Lung (tissue), 11 donors: ENCODE measurements at regions not wholly inside any gene's neighbourhood (a gene's known extent, or its start where the extent isn't known, plus 50 kb on each side); places are given as distances from the start of the nearest gene placed in this dataset.

Experiments
- ATAC-seq: fragments of 200-7000 bp; cut with Tn5 transposase; one replicate; pipeline ENCODE4 v1.9.1; 2020; ENCODE audit warnings: moderate number of reproducible peaks; ENCODE audit not compliant: insufficient read depth, low FRiP score
- DNase-seq, 3 donors: peaks; one replicate each; pipeline ENCODE4 v3.0.0-alpha.2; 2013 to 2017
- H3K27ac ChIP-seq, 2 donors: one replicate each; pipeline ENCODE4 v1.5.1; 2013; ENCODE audit warnings: mild to moderate bottlenecking in 2 of 2, moderate library complexity in 2 of 2, control low read depth in 1 of 2, inconsistent platforms in 1 of 2, low read depth in 1 of 2, low read length in 1 of 2
- H3K27me3 ChIP-seq, 3 donors: one replicate each; pipeline ENCODE4 v1.5.1; 2013; ENCODE audit warnings: low read length in 2 of 3; ENCODE audit not compliant: control insufficient read depth in 3 of 3, insufficient read depth in 3 of 3
- H3K36me3 ChIP-seq, 4 donors: one replicate each; pipeline ENCODE4 v1.5.1; 2013; ENCODE audit warnings: low read length in 4 of 4, mild to moderate bottlenecking in 1 of 4, moderate library complexity in 1 of 4; ENCODE audit not compliant: control insufficient read depth in 4 of 4, insufficient read depth in 4 of 4
- H3K4me1 ChIP-seq, 5 donors: one replicate each; pipeline ENCODE4 v1.5.1; 2013; ENCODE audit warnings: low read length in 5 of 5, mild to moderate bottlenecking in 2 of 5, moderate library complexity in 1 of 5; ENCODE audit not compliant: control insufficient read depth in 5 of 5, insufficient read depth in 5 of 5
- H3K4me3 ChIP-seq: one replicate; pipeline ENCODE4 v1.5.1; 2013; ENCODE audit warnings: mild to moderate bottlenecking, control low read depth, moderate library complexity
- H3K9ac ChIP-seq, 2 donors: one replicate each; pipeline ENCODE4 v1.5.1; 2013; ENCODE audit warnings: low read length in 2 of 2, control low read depth in 1 of 2; ENCODE audit not compliant: insufficient read depth in 1 of 2
- H3K9me3 ChIP-seq, 4 donors: one replicate each; pipeline ENCODE4 v1.5.1; 2013; ENCODE audit warnings: low read length in 3 of 4, mild to moderate bottlenecking in 1 of 4, moderate library complexity in 1 of 4; ENCODE audit not compliant: control insufficient read depth in 4 of 4, insufficient read depth in 3 of 4
- CTCF ChIP-seq: IDR thresholded peaks from 2 replicates; pipeline ENCODE4 v1.5.1; 2012; ENCODE audit warnings: mild to moderate bottlenecking; ENCODE audit errors: control extremely low read depth, extremely low read depth
- WGBS, 2 donors: extraction: QIAGEN DNeasy Blood & Tissue Kit; methylation state at CpG; one replicate each; pipeline ENCODE4 v1.1.7; 2013; 5-methylcytosine and 5-hydroxymethylcytosine counted together
- donor health status: control.
- donor health status: control.
- donor health status: Bipolar disorder and iron deficiency.
- donor health status: healthy.
- donor health status: DM: yes; HTN: yes; CAD: no.

- no peak overlapping the region for H3K27ac ChIP-seq
- DNase-seq = no peak
- H3K9ac ChIP-seq = no peak overlapping the region
- H3K4me3 ChIP-seq = no peak overlapping the region
- H3K9me3 ChIP-seq = no peaks in the 10 kb centered on the region
- H3K27me3 ChIP-seq = peaks cover 0 to 12% (median 0%) of the 10 kb centered on the region in 3 donors
- H3K4me1 ChIP-seq = no peaks in the 10 kb centered on the region
- 94 to 99% methylated on average over 2 of the region's 2 CpGs for WGBS, 2 donors
- no peak for TF ChIP-seq CTCF
- ATAC-seq = no peak
- no peaks in the 10 kb centered on the region for H3K36me3 ChIP-seq
Observed at GRCh38 chrX:97876697-97877407, 993.1 kb downstream of the RPA4 start.

- no peak overlapping the region for H3K27ac ChIP-seq
- no peaks in the 10 kb centered on the region for H3K36me3 ChIP-seq
- H3K9me3 ChIP-seq = no peaks in the 10 kb centered on the region
- H3K4me3 ChIP-seq = no peak overlapping the region
- ATAC-seq = no peak
- WGBS, 2 donors = 71 to 74% methylated on average over 3 of the region's 3 CpGs
- no peak overlapping the region for H3K9ac ChIP-seq
- no peak for DNase-seq
- H3K27me3 ChIP-seq = peaks cover 0 to 7% (median 5%) of the 10 kb centered on the region in 3 donors
- no peak for TF ChIP-seq CTCF
- H3K4me1 ChIP-seq = no peaks in the 10 kb centered on the region
Observed at GRCh38 chrX:97882306-97882705, 998.6 kb downstream of the RPA4 start.

- H3K9me3 ChIP-seq = no peaks in the 10 kb centered on the region
- H3K36me3 ChIP-seq = no peaks in the 10 kb centered on the region
- 36 to 65% methylated on average over 1 of the region's 1 CpG for WGBS, 2 donors
- H3K27ac ChIP-seq = no peak overlapping the region
- peaks cover 0 to 10% (median 2%) of the 10 kb centered on the region in 3 donors for H3K27me3 ChIP-seq
- DNase-seq (no peak), ATAC-seq (no peak)
- H3K4me1 ChIP-seq = no peaks in the 10 kb centered on the region
- no peak for TF ChIP-seq CTCF
- no peak overlapping the region for H3K4me3 ChIP-seq
- H3K9ac ChIP-seq = no peak overlapping the region
Observed at GRCh38 chrX:97895751-97896150, 1012.0 kb downstream of the RPA4 start.

- no peak overlapping the region for H3K27ac ChIP-seq
- H3K36me3 ChIP-seq = no peaks in the 10 kb centered on the region
- H3K9ac ChIP-seq = no peak overlapping the region
- no peak overlapping the region for H3K4me3 ChIP-seq
- TF ChIP-seq CTCF = no peak
- no peaks in the 10 kb centered on the region for H3K9me3 ChIP-seq
- DNase-seq (no peak), ATAC-seq (no peak)
- no peaks in the 10 kb centered on the region for H3K4me1 ChIP-seq
- H3K27me3 ChIP-seq = peaks cover 0 to 14% (median 2%) of the 10 kb centered on the region in 3 donors
- WGBS, 2 donors = 85 to 86% methylated on average over 1 of the region's 1 CpG
Observed at GRCh38 chrX:97897998-97898397, 1014.3 kb downstream of the RPA4 start.
